Stomach (tissue), 8 donors: ENCODE measurements at regions not wholly inside any gene's neighbourhood (a gene's known extent, or its start where the extent isn't known, plus 50 kb on each side); places are given as distances from the start of the nearest gene placed in this dataset.

Experiments used
- DNase-seq, 2 donors: peaks; one replicate each; pipeline versions ENCODE4 v3.0.0 to v3.0.0-alpha.2; 2013 to 2019
- H3K27ac ChIP-seq, 5 donors: fragments of 200-600 bp in 4 of 5; sonication (generic) in 4 of 5; one replicate each; pipeline ENCODE4 v1.5.1; 2013 to 2019; ENCODE audit warnings: mild to moderate bottlenecking in 1 of 5, moderate library complexity in 1 of 5
- H3K27me3 ChIP-seq, 3 donors: fragments of 200-600 bp; sonication (generic); one replicate each; pipeline ENCODE4 v1.5.1; 2017 to 2019; ENCODE audit warnings: mixed run types in 1 of 3
- H3K36me3 ChIP-seq, 4 donors: fragments of 200-600 bp; sonication (generic); 1 replicate in 3 of 4; 2 replicates in 1 of 4; pipeline ENCODE4 v1.5.1; 2016 to 2019
- H3K4me1 ChIP-seq, 4 donors: fragments of 200-600 bp; sonication (generic); one replicate each; pipeline ENCODE4 v1.5.1; 2016 to 2019
- H3K4me3 ChIP-seq, 4 donors: fragments of 200-600 bp; sonication (generic) in 3 of 4; one replicate each; pipeline ENCODE4 v1.5.1; 2016 to 2019; ENCODE audit warnings: mild to moderate bottlenecking in 1 of 4
- H3K9me3 ChIP-seq, 4 donors: fragments of 200-600 bp; sonication (generic); one replicate each; pipeline ENCODE4 v1.5.1; 2016 to 2019
- CTCF ChIP-seq, 7 experiments: fragments of 450-650 bp in 4 of 7; fragments of 200-600 bp in 3 of 7; sonication (generic) in 3 of 7; IDR thresholded peaks; one replicate each; pipeline ENCODE4 v1.5.1; 2016 to 2019; ENCODE audit warnings: antibody characterized with exemption in 7 of 7, control low read depth in 2 of 7, mild to moderate bottlenecking in 1 of 7
- EP300 ChIP-seq: sonication (generic); formaldehyde crosslinking; IDR thresholded peaks from one replicate; pipeline ENCODE4 v1.6.1; 2017; ENCODE audit warnings: antibody characterized with exemption
- POLR2A ChIP-seq, 4 donors: fragments of 450-650 bp; IDR thresholded peaks; one replicate each; pipeline ENCODE4 v1.6.1; 2016; ENCODE audit warnings: antibody characterized with exemption in 4 of 4, control low read depth in 2 of 4, mild to moderate bottlenecking in 1 of 4, moderate library complexity in 1 of 4
- POLR2AphosphoS5 ChIP-seq, 3 donors: sonication (generic); formaldehyde crosslinking; IDR thresholded peaks; one replicate each; pipeline ENCODE4 v1.6.1; 2016; ENCODE audit warnings: antibody characterized with exemption in 3 of 3
- WGBS, 5 donors: extraction: QIAGEN DNeasy Blood & Tissue Kit in 3 of 5; methylation state at CpG; one replicate each; pipeline versions ENCODE4 v1.1.5 to v1.1.7; 2013 to 2018; 5-methylcytosine and 5-hydroxymethylcytosine counted together
- intact Hi-C: fragments of 100-400 bp; cut with DNase I; formaldehyde crosslinking; loops from one replicate; pipeline ENCODE4 v1.15.1; 2023; ENCODE audit warnings: low total_unique reads
- donor health status: healthy with polysubstance abuse.
- donor health status: Bipolar disorder and iron deficiency.
- donor health status: healthy.

- no peak for DNase-seq
- H3K4me1 ChIP-seq, result no peaks in the 10 kb centered on the region
- no peaks in the 10 kb centered on the region for H3K36me3 ChIP-seq
- no peaks in the 10 kb centered on the region for H3K9me3 ChIP-seq
- WGBS, 5 donors, result 82 to 88% (median 84%) methylated on average over 4 of the region's 4 CpGs
- no peak overlapping the region for H3K4me3 ChIP-seq
- H3K27ac ChIP-seq, result no peak overlapping the region
- H3K27me3 ChIP-seq, result no peaks in the 10 kb centered on the region
- intact Hi-C loops, result no loop called here
- TF ChIP-seq POLR2AphosphoS5 (IDR thresholded peaks at IDR 0.05) (no peak), POLR2A (IDR thresholded peaks at IDR 0.05) (no peak), CTCF (IDR thresholded peaks at IDR 0.05) (no peak), EP300 (no peak)
These were observed 699.1 kb downstream of the KCNA4 start for GRCh38 chr11:29317694-29318093.

- Histone ChIP-seq H3K9me3 (no peaks in the 10 kb centered on the region), H3K4me1 (no peaks in the 10 kb centered on the region), H3K4me3 (no peak overlapping the region), H3K27ac (no peak overlapping the region), H3K36me3 (no peaks in the 10 kb centered on the region), H3K27me3 (no peaks in the 10 kb centered on the region)
- no peak for DNase-seq
- TF ChIP-seq POLR2AphosphoS5 (IDR thresholded peaks at IDR 0.05), result no peak
- no peak for TF ChIP-seq POLR2A (IDR thresholded peaks at IDR 0.05)
- TF ChIP-seq CTCF (IDR thresholded peaks at IDR 0.05), result no peak
- TF ChIP-seq EP300, result no peak
- intact Hi-C loops, result no loop called here
These were observed 701.6 kb downstream of the KCNA4 start for GRCh38 chr11:29315275-29315674.

- intact Hi-C loops, result no loop called here
- H3K9me3 ChIP-seq, result no peaks in the 10 kb centered on the region
- no peak overlapping the region for H3K27ac ChIP-seq
- TF ChIP-seq POLR2AphosphoS5 (IDR thresholded peaks at IDR 0.05) (no peak), POLR2A (IDR thresholded peaks at IDR 0.05) (no peak), CTCF (IDR thresholded peaks at IDR 0.05) (no peak), EP300 (no peak)
- H3K27me3 ChIP-seq, result no peaks in the 10 kb centered on the region
- no peaks in the 10 kb centered on the region for H3K36me3 ChIP-seq
- H3K4me3 ChIP-seq, result no peak overlapping the region
- no peaks in the 10 kb centered on the region for H3K4me1 ChIP-seq
- whole genome bisulfite sequencing, 5 donors, result 69 to 87% (median 82%) methylated on average over 1 of the region's 1 CpG
- DNase-seq, result no peak
These were observed 702.6 kb downstream of the KCNA4 start for GRCh38 chr11:29314211-29314610.

- H3K27me3 ChIP-seq, result no peaks in the 10 kb centered on the region
- no peak for DNase-seq
- no peaks in the 10 kb centered on the region for H3K36me3 ChIP-seq
- no peaks in the 10 kb centered on the region for H3K9me3 ChIP-seq
- TF ChIP-seq POLR2AphosphoS5 (IDR thresholded peaks at IDR 0.05) (no peak), CTCF (IDR thresholded peaks at IDR 0.05) (no peak), EP300 (no peak), POLR2A (IDR thresholded peaks at IDR 0.05) (no peak)
- no peak overlapping the region for H3K4me3 ChIP-seq
- H3K4me1 ChIP-seq, result no peaks in the 10 kb centered on the region
- intact Hi-C loops, result no loop called here
- H3K27ac ChIP-seq, result no peak overlapping the region
These were observed 704.0 kb downstream of the KCNA4 start for GRCh38 chr11:29312812-29313211.
